Urinary bladder (tissue), 3 donors: ENCODE measurements at regions not wholly inside any gene's neighbourhood (a gene's known extent, or its start where the extent isn't known, plus 50 kb on each side); places are given as distances from the start of the nearest gene placed in this dataset.
"Not testable (repeated sequence)": the region's sequence is repeated elsewhere in the genome, so short reads cannot be mapped to it uniquely, and the experiment has no call there.

ENCODE experiments used
- DNase-seq: peaks from one replicate; pipeline ENCODE4 v3.0.0-alpha.2; 2015; ENCODE audit errors: extremely low spot score
- H3K27ac ChIP-seq: one replicate; pipeline ENCODE4 v1.5.1; 2013; ENCODE audit warnings: low read depth, mild to moderate bottlenecking, moderate library complexity
- H3K36me3 ChIP-seq: one replicate; pipeline ENCODE4 v1.6.1; 2013; ENCODE audit warnings: mild to moderate bottlenecking, moderate library complexity; ENCODE audit not compliant: insufficient read depth
- H3K4me1 ChIP-seq: one replicate; pipeline ENCODE4 v1.6.1; 2013; ENCODE audit warnings: mild to moderate bottlenecking, moderate library complexity; ENCODE audit not compliant: insufficient read depth
- H3K4me3 ChIP-seq: one replicate; pipeline ENCODE4 v1.5.1; 2013; ENCODE audit warnings: low read depth, low read length
- WGBS: extraction: QIAGEN DNeasy Blood & Tissue Kit; methylation state at CpG from one replicate; pipeline ENCODE4 v1.1.7; 2013; 5-methylcytosine and 5-hydroxymethylcytosine counted together
- donor health status: healthy with polysubstance abuse.
- donor health status: healthy.

DNA sequence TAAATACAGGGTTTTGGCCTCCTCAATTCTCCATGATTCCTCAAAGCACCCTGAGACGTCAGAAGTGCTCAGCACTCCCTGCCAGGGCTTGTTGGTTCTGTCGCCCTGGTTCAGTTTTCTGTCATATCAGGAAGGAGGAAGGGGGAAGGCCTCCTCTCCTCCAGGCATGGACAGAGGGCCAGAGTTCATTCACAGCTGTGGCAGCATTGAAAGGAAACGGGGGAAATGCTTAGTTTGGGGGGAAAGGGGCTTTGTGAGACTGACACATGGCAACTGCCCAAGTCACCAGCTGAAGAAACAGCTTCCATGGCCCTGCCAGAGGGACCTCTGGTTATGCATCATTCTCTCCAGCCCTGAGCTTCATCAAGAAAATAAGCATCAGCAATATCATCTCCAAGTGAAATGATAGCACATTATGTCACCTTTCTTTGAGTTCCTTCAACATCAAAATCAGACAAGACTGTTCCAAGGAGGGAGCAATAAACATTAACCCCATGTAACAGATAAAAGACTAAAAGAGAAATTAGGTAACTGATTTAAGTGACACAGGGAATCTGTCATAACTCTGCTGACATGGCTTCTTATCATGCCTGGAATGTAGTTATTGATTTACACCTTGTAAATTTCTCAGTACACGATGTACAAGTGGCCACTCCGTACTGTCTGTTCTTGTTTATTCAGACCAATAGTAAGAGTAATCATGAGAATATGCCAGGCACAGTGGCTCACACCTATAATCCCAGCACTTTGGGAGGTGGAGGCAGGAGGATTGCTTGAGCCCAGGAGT, 103.2 kb upstream of the SLC25A33 start:
- Histone ChIP-seq H3K4me3 (no peak overlapping the region), H3K27ac (no peak overlapping the region), H3K4me1 (no peaks in the 10 kb centered on the region), H3K36me3 (no peaks in the 10 kb centered on the region)
- 61% methylated on average over 5 of the region's 5 CpGs for WGBS
- no peak for DNase-seq

DNA sequence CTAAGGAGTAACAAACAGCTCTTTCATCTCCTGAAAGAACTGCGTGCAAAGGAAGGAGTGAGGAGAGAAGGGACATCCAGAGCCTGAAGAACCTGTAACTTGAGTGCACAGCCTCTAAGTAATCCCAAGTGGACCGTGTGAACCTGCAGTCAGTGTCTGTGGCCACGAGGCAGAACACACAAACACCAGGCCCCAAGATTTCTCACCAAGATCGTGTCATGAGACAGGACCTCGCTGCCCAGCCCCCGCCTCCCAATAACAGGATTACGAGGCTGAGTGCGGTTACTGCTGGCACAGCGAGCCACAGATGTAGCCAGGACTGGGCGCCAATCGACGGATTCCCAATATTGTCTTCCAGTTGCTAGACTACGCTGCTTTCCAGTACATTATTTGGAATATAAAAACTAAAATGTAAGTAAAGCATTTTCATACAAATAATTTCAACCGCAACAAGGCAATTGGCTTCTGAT, 101.3 kb upstream of the SLC25A33 start:
- no peaks in the 10 kb centered on the region for H3K4me1 ChIP-seq
- DNase-seq: no peak
- H3K27ac ChIP-seq: no peak overlapping the region

DNA sequence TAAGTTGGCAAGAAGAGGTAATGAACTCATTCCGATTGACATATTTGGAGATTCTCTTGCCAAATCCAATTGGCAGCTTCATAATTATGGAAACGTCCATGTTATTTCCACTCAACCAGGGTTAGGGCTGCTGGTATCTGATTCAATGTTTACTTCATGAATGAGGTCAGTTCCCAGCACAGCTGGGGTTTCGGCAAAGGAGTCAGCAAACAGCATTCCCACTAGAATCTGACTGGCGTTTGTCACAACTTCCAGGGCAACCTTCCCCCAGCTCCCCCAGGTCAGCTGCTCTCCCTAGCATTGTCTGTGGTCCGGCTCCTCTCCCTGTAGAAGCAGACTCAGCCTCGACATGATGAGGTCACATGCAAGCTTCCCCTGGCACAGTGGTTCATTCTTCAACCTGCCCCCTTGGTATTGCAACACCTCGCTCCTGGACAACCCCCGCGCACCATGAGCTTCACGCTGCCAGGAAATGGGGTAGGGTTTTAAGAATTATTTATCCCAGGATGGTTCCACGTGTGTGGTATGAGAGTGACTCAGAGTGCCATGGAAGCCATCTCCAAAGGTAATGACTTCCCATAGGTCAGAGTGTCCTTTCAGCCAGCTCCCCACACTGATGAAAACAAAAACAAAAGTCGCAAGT, 100.7 kb upstream of the SLC25A33 start:
- no peaks in the 10 kb centered on the region for H3K4me1 ChIP-seq
- no peaks in the 10 kb centered on the region for H3K36me3 ChIP-seq
- WGBS: 45% methylated on average over 12 of the region's 12 CpGs
- no peak overlapping the region for H3K4me3 ChIP-seq
- no peak for DNase-seq
- H3K27ac ChIP-seq: no peak overlapping the region

More for the DNA sequence above, 101.3 kb upstream of the SLC25A33 start:
- 62% methylated on average over 14 of the region's 14 CpGs for WGBS
- Histone ChIP-seq H3K36me3 (no peaks in the 10 kb centered on the region), H3K4me3 (no peak overlapping the region)

DNA sequence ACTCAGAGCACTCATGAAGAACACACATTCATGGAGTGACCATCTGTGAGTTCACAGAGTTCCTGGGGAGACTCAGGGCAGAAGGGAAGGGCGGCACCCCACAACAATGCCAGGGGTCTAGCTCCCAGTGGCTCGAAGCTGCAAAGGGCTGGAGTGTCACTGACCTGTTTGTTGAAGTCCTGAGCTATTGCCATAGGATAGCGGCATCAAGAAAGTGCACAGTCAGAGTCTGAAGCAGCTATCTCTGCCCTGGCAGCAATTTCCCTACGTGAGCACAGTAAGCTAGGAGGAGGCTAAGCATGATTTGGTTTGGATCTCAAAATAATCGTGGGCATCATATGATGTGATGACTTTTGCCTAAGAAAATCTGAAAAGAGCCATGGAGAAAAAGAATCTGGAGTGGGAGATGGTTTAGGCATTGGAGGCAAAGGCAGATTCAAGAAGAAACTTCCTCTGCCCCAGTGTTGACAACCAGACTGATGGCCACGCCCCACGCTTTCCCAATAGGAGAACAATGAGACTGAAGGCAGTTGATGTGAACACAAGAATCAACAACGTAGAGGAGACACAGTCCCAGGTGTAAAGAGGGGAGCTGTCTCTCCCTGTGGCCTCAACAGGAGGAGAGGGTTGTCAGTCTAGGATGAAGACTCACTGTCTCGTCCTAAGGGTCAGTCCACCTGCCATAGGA, 100.0 kb upstream of the SLC25A33 start:
- no peaks in the 10 kb centered on the region for H3K4me1 ChIP-seq
- no peak overlapping the region for H3K4me3 ChIP-seq
- no peak overlapping the region for H3K27ac ChIP-seq
- 86% methylated on average over 9 of the region's 9 CpGs for WGBS
- DNase-seq: no peak
- H3K36me3 ChIP-seq: no peaks in the 10 kb centered on the region

DNA sequence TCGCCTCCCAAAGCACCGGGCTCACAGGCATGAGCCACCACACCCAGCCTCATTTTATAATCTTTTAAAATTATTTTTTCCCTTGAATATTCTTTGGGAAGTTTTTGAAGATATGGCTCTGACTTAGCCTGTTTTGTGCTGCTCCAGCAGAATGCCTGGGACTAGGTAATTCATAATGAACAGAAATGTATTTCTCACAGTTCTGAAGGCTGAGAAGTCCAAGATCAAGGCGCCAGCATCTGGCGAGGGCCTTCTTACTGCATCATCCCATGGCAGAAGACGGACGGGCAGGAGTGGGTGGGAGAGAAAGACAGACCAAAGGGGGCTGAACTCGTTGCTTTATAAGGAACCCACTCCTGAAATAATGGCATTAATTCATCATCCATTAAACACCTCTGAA, 99.0 kb upstream of the SLC25A33 start:
- Histone ChIP-seq H3K4me1 (no peaks in the 10 kb centered on the region), H3K36me3 (no peaks in the 10 kb centered on the region), H3K4me3 (no peak overlapping the region), H3K27ac (no peak overlapping the region)
- 93% methylated on average over 7 of the region's 7 CpGs for WGBS
- no peak for DNase-seq

DNA sequence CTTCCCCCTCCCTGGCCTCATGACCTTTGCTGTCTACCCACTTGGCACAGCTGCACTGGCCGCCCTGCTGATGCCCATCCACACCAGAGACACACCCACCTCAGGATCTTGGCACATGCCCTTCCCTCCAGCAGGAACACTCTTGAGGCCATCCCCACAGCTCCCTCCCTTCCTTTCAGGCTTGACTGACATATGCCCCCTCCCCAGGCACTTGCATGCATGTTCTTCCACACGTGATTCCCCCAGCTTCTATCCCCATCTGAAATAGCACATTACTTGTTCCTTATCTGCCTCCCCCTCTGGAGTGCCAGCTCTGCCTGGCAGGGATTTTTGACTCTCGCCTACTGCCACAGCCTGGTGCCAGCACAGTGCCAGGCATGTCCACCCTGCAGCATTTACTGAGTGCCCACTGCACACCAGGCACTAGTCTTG, 98.5 kb upstream of the SLC25A33 start:
- no peaks in the 10 kb centered on the region for H3K36me3 ChIP-seq
- H3K4me1 ChIP-seq: no peaks in the 10 kb centered on the region
- no peak for DNase-seq
- no peak overlapping the region for H3K27ac ChIP-seq
- H3K4me3 ChIP-seq: no peak overlapping the region
- 78% methylated on average over 3 of the region's 3 CpGs for WGBS

DNA sequence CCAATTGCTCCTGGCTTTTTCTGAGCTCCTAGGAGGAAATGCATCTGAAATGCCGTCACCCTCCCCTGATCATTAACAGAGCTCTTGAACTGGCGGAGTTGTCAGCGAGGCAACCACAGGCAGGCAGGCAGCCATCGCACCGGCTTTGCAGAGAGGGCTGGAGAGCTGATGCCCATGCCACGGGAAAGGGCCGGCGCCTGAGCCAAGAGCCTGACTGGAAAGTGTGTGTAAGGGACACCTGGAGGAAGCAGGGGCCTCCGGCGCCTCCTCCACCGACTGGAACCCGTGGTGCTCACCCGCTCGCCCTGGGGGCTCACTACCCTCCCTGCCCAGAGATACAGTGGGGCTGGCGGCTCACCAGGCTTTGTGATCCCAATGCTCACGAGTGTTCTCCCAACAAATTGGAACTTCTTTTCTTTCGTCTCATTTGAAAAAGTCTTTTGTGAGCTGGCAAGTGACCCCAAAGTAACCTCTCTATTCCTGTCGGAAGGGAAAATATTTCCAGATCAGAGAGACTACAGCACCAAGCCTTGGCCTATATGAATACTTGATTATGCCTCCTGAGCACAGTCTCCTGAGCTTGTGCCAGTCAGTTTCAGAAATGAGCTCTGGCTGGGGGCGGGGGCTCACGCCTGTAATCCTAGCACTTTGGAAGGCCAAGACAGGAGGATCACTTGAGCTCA, 97.7 kb upstream of the SLC25A33 start:
- H3K36me3 ChIP-seq: no peaks in the 10 kb centered on the region
- no peak overlapping the region for H3K27ac ChIP-seq
- H3K4me1 ChIP-seq: no peaks in the 10 kb centered on the region
- DNase-seq: no peak
- H3K4me3 ChIP-seq: no peak overlapping the region
- WGBS: 50% methylated on average over 20 of the region's 20 CpGs

DNA sequence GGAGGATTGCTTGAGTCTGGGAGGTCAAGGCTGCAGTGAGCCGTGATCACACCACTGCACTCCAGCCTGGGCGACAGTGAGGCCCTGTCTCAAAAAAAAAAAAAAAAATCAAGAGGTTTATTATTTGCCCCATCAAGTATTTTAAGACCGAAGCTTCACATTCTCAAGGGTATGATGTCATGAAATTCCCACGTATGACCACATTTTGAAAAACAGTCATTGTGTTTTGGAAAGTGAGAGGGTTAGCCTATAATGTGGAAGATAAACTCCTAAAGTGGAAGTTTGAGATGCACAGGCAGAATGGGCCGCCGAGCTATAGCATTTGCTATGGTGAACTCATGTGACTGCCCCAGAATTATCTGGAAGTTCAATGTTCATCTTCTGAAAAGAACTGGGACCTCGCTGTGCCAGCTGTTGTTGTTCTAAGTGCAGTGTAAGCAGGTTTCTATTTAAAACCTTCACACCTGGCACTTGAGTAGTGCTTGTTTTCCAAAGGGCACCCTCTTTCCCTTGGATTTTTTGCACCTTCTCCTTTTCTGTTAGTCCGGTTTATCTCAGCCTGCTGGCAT, 96.9 kb upstream of the SLC25A33 start:
- DNase-seq: no peak
- no peaks in the 10 kb centered on the region for H3K36me3 ChIP-seq
- no peak overlapping the region for H3K4me3 ChIP-seq
- H3K4me1 ChIP-seq: no peaks in the 10 kb centered on the region
- WGBS: 79% methylated on average over 8 of the region's 8 CpGs
- H3K27ac ChIP-seq: no peak overlapping the region

DNA sequence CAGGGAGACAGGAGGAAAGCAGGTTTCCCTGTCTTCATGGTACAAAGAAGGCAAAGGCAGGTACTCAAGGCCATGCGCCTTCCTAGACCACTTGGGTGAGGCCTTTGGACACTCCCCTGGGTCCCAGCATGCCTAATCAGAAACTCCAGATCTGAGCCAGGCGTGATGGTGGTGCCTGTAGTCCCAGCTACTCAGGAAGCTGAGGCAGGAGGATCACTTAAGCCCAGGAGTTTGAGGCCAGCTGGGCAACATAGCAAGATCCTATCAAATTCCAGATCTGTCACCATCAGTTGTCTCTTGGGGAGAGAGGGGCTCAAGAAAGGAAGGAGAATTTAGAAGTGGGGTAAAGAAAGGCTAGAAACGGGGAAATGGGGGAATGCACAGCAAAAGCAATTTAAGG, 96.3 kb upstream of the SLC25A33 start:
- H3K4me3 ChIP-seq: no peak overlapping the region
- no peak overlapping the region for H3K27ac ChIP-seq
- 95% methylated on average over 3 of the region's 3 CpGs for WGBS
- H3K36me3 ChIP-seq: no peaks in the 10 kb centered on the region
- no peaks in the 10 kb centered on the region for H3K4me1 ChIP-seq
- no peak for DNase-seq

DNA sequence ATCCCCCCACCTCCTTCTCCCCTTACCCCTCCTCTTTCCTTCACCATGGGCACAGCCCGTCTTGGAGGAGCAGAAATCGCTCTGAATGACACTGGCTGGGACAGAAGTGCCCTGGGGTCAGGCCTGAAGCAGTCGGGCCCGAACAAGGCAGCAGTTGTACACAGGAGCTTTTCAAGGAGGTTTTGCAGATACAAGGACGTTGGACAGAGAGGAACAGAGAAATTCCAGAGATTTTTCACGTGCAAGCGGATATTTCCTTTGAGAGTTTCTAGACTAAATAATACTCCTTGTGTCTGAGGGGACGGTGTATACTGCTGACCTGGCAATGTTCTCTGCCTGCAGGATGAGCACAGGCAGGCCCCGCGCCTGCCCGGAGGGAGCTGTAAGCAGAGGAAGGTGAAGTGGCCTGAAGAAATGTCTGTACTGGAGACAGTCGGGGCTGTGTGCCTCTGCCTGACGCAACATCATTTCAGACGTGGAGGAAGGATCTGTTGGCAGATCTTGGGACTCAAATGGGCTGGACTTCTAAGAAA, 95.3 kb upstream of the SLC25A33 start:
- DNase-seq: no peak
- Histone ChIP-seq H3K27ac (no peak overlapping the region), H3K4me1 (no peaks in the 10 kb centered on the region), H3K36me3 (no peaks in the 10 kb centered on the region), H3K4me3 (no peak overlapping the region)
- WGBS: 42% methylated on average over 14 of the region's 14 CpGs

DNA sequence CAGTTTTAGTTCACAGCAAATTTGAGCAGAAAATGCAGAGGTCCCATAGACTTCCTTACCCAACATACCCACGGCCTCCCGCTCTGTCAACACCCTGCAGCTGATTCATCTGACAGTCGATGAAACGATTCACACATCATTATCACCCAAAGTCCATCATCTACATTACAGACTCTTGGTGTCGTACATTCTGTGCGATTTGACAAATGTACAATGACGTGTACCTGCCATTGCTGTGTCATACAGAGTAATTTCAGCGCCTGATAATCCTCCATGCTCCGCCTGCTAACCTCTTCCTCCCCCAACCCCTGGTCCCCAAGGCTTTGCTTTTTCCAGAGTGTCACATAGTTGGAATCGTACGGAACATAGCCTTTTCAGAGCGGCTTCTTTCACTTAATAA, 94.7 kb upstream of the SLC25A33 start:
- H3K4me3 ChIP-seq: no peak overlapping the region
- H3K4me1 ChIP-seq: no peaks in the 10 kb centered on the region
- H3K27ac ChIP-seq: no peak overlapping the region
- WGBS: 94% methylated on average over 12 of the region's 12 CpGs
- no peaks in the 10 kb centered on the region for H3K36me3 ChIP-seq
- DNase-seq: no peak

DNA sequence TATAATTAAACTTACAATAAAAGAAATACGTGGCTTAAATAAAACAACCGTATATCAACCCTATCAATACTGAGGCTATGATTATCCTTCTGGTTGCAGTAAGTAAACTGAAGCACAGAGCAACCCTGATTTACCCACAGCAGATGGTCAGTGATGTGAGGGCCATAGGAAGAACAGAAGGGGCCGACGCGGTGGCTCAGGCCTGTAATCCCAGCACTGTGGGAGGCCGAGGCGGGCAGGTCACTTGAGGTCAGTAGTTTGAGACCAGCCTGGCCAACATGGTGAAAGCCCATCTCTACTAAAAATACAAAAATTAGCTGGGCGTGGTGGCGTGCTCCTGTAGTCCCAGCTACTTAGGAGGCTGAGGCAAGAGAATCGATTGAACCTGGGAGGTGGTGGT, 94.2 kb upstream of the SLC25A33 start:
- H3K4me1 ChIP-seq, DNase-seq, H3K4me3 ChIP-seq, H3K27ac ChIP-seq, H3K36me3 ChIP-seq: not testable (repeated sequence)
- WGBS: 94% methylated on average over 10 of the region's 10 CpGs
